Panc1 (cell line): ENCODE measurements at regions not wholly inside any gene's neighbourhood (a gene's known extent, or its start where the extent isn't known, plus 50 kb on each side); places are given as distances from the start of the nearest gene placed in this dataset.

Source experiments
- ATAC-seq: fragments of 200-7000 bp; cut with Tn5 transposase; 2 replicates; pipeline ENCODE4 v1.9.1; 2020; ENCODE audit warnings: mild to moderate bottlenecking, moderate library complexity
- BruUV-seq: library from RNA; stranded (reverse); fragments of 400-500 nt; replicated peaks from 2 replicates; lab custom pipeline; 2021; lab: Mats Ljungman, UMichigan
- CTCF ChIA-PET: fragments of 300-600 bp; sonication (Branson Sonifier 250); formaldehyde crosslinking; loops from one replicate; lab custom pipeline; 2022; ENCODE audit warnings: antibody characterized with exemption; lab: Charles Lee
- POLR2A ChIA-PET: fragments of 300-600 bp; sonication (Branson Sonifier 250); formaldehyde crosslinking; loops from one replicate; lab custom pipeline; 2022; ENCODE audit warnings: antibody characterized with exemption; lab: Charles Lee
- DNase-seq: peaks from one replicate; pipeline ENCODE4 v3.0.0-alpha.2; 2010; ENCODE audit warnings: low read depth, low spot score
- H3K27ac ChIP-seq: 2 replicates; pipeline ENCODE4 v1.5.1; 2011; ENCODE audit warnings: mild to moderate bottlenecking, low read length, inconsistent platforms
- H3K27me3 ChIP-seq: fragments of 200-500 bp; sonication (Bioruptor generic); 2 replicates; pipeline ENCODE4 v1.6.0; 2014; ENCODE audit warnings: low read length, inconsistent platforms; ENCODE audit not compliant: control insufficient read depth, insufficient read depth
- H3K36me3 ChIP-seq: fragments of 200-500 bp; sonication (Bioruptor generic); 2 replicates; pipeline ENCODE4 v1.5.1; 2014; ENCODE audit warnings: inconsistent platforms, mild to moderate bottlenecking, low read length, moderate library complexity; ENCODE audit not compliant: control insufficient read depth, insufficient read depth
- H3K4me1 ChIP-seq: 2 replicates; pipeline ENCODE4 v1.5.1; 2011; ENCODE audit warnings: inconsistent platforms, mild to moderate bottlenecking, low read length, moderate library complexity; ENCODE audit not compliant: control insufficient read depth, insufficient read depth
- H3K4me3 ChIP-seq, 2 experiments: 2 replicates each; pipeline ENCODE4 v1.5.1; 2011 to 2012; ENCODE audit warnings: low read depth in 2 of 2, low read length in 2 of 2, mild to moderate bottlenecking in 2 of 2, inconsistent platforms in 1 of 2, moderate library complexity in 1 of 2
- H3K9me3 ChIP-seq: fragments of 200-500 bp; sonication (Bioruptor generic); 2 replicates; pipeline ENCODE4 v1.5.1; 2014; ENCODE audit warnings: low read depth, mild to moderate bottlenecking, inconsistent platforms, low read length, moderate library complexity; ENCODE audit not compliant: control insufficient read depth, insufficient read depth
- CTCF ChIP-seq: fragments of 450-650 bp; IDR thresholded peaks from 2 replicates; pipeline ENCODE4 v1.5.1; 2017; ENCODE audit warnings: mild to moderate bottlenecking
- POLR2AphosphoS5 ChIP-seq: IDR thresholded peaks from 2 replicates; pipeline ENCODE4 v1.6.1; 2012; ENCODE audit warnings: mild to moderate bottlenecking, low read depth, low read length, moderate library complexity
- REST ChIP-seq, 2 experiments: IDR thresholded peaks; 2 replicates each; pipeline ENCODE4 v1.6.1; 2011 to 2012; ENCODE audit warnings: low read depth in 2 of 2, control low read depth in 1 of 2, low read length in 1 of 2, mild to moderate bottlenecking in 1 of 2, moderate library complexity in 1 of 2; ENCODE audit not compliant: insufficient read depth in 1 of 2
- SIN3A ChIP-seq: IDR thresholded peaks from 2 replicates; pipeline ENCODE4 v1.6.1; 2012; ENCODE audit warnings: low read depth, mild to moderate bottlenecking, low read length, moderate library complexity, borderline replicate concordance; ENCODE audit not compliant: insufficient read depth
- TCF7L2 ChIP-seq: IDR thresholded peaks from 2 replicates; pipeline ENCODE4 v1.6.1; 2011; ENCODE audit warnings: mild to moderate bottlenecking, low read depth, low read length, inconsistent platforms
- in situ Hi-C: cut with HindIII; loops from 2 replicates; pipeline ENCODE4 v1.10.0; 2016; ENCODE audit warnings: low sequenced_read_pairs, low pct_unique_long_range_greater_than_20kb
- intact Hi-C: fragments of 100-400 bp; cut with micrococcal nuclease; formaldehyde crosslinking; loops from one replicate; pipeline ENCODE4 v1.10.0; 2022; ENCODE audit not compliant: unreplicated experiment

DNA sequence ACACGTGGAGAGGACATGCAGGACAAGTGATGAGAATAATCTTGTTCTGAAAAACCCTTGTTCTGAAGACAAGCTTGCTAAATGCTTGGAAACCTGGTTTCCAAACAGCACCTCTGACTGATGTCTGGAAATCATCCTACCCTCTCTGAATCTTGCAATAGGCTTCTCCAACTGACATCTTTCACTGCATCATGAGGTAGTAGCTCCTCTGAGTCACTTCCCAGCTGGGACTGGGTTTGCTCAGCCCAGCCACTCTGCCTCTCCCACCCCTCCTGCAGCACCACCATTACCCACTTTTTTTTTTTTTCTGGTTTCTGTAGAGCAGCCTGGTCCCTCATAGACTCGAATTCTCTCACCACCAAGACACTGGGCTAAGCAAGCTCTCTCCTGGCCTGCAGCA is 919.8 kb downstream of the GRID1 start:
- intact Hi-C loops (no loop called here), in situ Hi-C loops (no loop called here)
- DNase-seq = no peak
- ChIA-PET CTCF (no interaction called here), POLR2A (interaction anchor here (0.5 kb wide), 1 partner anchor 697 kb away, joined by 9 read pairs; no protein-coding TSS in a partner anchor)
- H3K27ac ChIP-seq = no peak overlapping the region
- TF ChIP-seq REST (IDR thresholded peaks at IDR 0.05; ENCODE audit: insufficient read depth in 1 of 2, low read depth in 2 of 2, low read length in 1 of 2) = no peak
- no peak for TF ChIP-seq CTCF
- TF ChIP-seq SIN3A = no peak
- no peak for TF ChIP-seq TCF7L2
- no peak for TF ChIP-seq POLR2AphosphoS5
- H3K9me3 ChIP-seq = no peaks in the 10 kb centered on the region
- H3K4me1 ChIP-seq = no peaks in the 10 kb centered on the region
- H3K4me3 ChIP-seq = no peak overlapping the region
- no peaks in the 10 kb centered on the region for H3K36me3 ChIP-seq
- no peaks in the 10 kb centered on the region for H3K27me3 ChIP-seq
- no TSS peak for BruUV-seq
- ATAC-seq = no peak

GRCh38 chr10:85447690-85448089 is 918.9 kb downstream of the GRID1 start:
- POLR2A ChIA-PET = no interaction called here
- H3K27ac ChIP-seq = no peak overlapping the region
- H3K4me3 ChIP-seq = no peak overlapping the region
- ATAC-seq = no peak
- H3K9me3 ChIP-seq = no peaks in the 10 kb centered on the region
- H3K4me1 ChIP-seq = no peaks in the 10 kb centered on the region
- BruUV-seq = no TSS peak
- no peak for DNase-seq
- in situ Hi-C loops (no loop called here), intact Hi-C loops (no loop called here)
- H3K36me3 ChIP-seq = no peaks in the 10 kb centered on the region
- TF ChIP-seq POLR2AphosphoS5 (no peak), TCF7L2 (no peak), CTCF (no peak), REST (IDR thresholded peaks at IDR 0.05; ENCODE audit: insufficient read depth in 1 of 2, low read depth in 2 of 2, low read length in 1 of 2) (no peak), SIN3A (no peak)
- H3K27me3 ChIP-seq = no peaks in the 10 kb centered on the region
- CTCF ChIA-PET = no interaction called here
